H1 (cell line): ENCODE measurements at regions not wholly inside any gene's neighbourhood (a gene's known extent, or its start where the extent isn't known, plus 50 kb on each side); places are given as distances from the start of the nearest gene placed in this dataset.

Experiments
- BCL11A ChIP-seq, 2 experiments: IDR thresholded peaks; one replicate each; pipeline ENCODE4 v1.6.1; 2011; ENCODE audit warnings: low read depth in 2 of 2, low read length in 2 of 2, mild to moderate bottlenecking in 2 of 2
- EZH2 ChIP-seq: fragments of 200-600 bp; sonication (generic); IDR thresholded peaks from 2 replicates; pipeline ENCODE4 v1.7.1; 2012; ENCODE audit warnings: low read depth, mild to moderate bottlenecking, moderate library complexity, low read length, inconsistent platforms; ENCODE audit not compliant: severe bottlenecking

- TF ChIP-seq BCL11A (IDR thresholded peaks at IDR 0.05; ENCODE audit: low read depth in 2 of 2, low read length in 2 of 2) (no peak), EZH2 (no peak)
Measured at GRCh38 chr13:88627071-88627470, 955.9 kb downstream of the SLITRK5 start (continued).
